ENCODE measurements at regions not wholly inside any gene's neighbourhood (a gene's known extent, or its start where the extent isn't known, plus 50 kb on each side); places are given as distances from the start of the nearest gene placed in this dataset.
"Not testable (repeated sequence)": the region's sequence is repeated elsewhere in the genome, so short reads cannot be mapped to it uniquely, and the experiment has no call there.

DNA sequence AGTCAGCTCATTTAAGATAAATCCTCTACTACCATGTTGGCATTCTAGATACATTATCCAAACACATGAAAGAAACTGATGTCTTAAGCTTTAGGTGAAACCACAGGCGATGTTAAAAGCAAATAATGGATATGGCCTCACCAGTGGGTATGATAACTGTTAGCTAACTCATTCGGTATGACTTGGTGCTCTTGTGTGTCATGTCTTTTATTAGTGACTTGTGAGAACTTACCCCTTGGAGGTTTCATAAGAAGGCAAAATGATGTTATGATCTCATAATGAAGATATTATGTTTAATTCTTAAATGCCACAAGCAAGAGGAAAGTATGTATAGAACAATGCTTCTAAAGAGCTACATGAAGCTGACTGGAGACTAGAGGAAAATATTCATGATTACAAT lies 1227.0 kb downstream of the EFNA5 start:
- H3K27ac ChIP-seq: no peak overlapping the region
- no peak overlapping the region for H3K4me3 ChIP-seq
- no peaks in the 10 kb centered on the region for H3K27me3 ChIP-seq
- DNase-seq (ENCODE audit: low read depth in 1 of 2, low spot score in 1 of 2): no peak
- H3K4me1 ChIP-seq (ENCODE audit: low read depth): no peaks in the 10 kb centered on the region
- no peaks in the 10 kb centered on the region for H3K36me3 ChIP-seq
- no peak for TF ChIP-seq CTCF (IDR thresholded peaks at IDR 0.05; ENCODE audit: low read depth, low read length)
- H3K9me3 ChIP-seq (ENCODE audit: low read depth): no peaks in the 10 kb centered on the region

DNA sequence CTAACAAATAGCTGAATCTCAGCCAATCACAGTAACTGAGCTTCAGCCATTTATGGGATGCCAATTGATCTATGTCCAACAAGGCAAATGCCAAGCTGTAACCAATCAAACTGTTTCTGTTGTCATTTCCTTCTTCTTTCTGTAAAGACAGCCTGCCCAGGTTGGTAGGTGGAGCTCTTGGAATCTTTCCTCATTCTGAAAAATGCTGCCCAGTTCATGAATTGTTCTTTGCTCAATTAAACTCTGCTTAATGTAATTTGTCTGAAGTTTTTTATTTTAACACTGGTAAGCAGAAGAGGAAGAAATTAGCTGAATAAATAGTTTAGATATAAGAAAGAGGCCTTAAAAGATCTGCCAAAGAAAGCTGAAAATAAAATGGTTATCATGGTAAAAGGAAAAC lies 1235.6 kb downstream of the EFNA5 start:
- H3K27me3 ChIP-seq: no peaks in the 10 kb centered on the region
- DNase-seq (ENCODE audit: low read depth in 1 of 2, low spot score in 1 of 2): no peak
- no peaks in the 10 kb centered on the region for H3K36me3 ChIP-seq

DNA sequence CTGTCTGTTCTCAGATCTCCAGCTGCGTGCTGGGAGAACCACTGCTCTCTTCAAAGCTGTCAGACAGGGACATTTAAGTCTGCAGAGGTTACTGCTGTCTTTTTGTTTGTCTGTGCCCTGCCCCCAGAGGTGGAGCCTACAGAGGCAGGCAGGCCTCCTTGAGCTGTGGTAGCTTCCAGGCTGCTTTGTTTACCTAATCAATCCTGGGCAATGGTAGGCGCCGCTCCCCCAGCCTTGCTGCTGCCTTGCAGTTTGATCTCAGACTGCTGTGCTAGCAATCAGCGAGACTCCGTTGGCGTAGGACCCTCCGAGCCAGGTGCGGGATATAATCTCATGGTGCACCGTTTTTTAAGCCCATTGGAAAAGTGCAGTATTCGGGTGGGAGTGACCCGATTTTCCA lies 1240.0 kb downstream of the EFNA5 start:
- H3K27ac ChIP-seq; H3K4me1 ChIP-seq (ENCODE audit: low read depth); H3K9me3 ChIP-seq (ENCODE audit: low read depth); H3K36me3 ChIP-seq; H3K27me3 ChIP-seq; DNase-seq (ENCODE audit: low read depth in 1 of 2, low spot score in 1 of 2); H3K4me3 ChIP-seq: not testable (repeated sequence)

More for the DNA sequence above, 1235.6 kb downstream of the EFNA5 start:
- Histone ChIP-seq H3K27ac (no peak overlapping the region), H3K4me3 (no peak overlapping the region), H3K9me3 (ENCODE audit: low read depth) (no peaks in the 10 kb centered on the region), H3K4me1 (ENCODE audit: low read depth) (no peaks in the 10 kb centered on the region)
- TF ChIP-seq CTCF (IDR thresholded peaks at IDR 0.05; ENCODE audit: low read depth, low read length): no peak

DNA sequence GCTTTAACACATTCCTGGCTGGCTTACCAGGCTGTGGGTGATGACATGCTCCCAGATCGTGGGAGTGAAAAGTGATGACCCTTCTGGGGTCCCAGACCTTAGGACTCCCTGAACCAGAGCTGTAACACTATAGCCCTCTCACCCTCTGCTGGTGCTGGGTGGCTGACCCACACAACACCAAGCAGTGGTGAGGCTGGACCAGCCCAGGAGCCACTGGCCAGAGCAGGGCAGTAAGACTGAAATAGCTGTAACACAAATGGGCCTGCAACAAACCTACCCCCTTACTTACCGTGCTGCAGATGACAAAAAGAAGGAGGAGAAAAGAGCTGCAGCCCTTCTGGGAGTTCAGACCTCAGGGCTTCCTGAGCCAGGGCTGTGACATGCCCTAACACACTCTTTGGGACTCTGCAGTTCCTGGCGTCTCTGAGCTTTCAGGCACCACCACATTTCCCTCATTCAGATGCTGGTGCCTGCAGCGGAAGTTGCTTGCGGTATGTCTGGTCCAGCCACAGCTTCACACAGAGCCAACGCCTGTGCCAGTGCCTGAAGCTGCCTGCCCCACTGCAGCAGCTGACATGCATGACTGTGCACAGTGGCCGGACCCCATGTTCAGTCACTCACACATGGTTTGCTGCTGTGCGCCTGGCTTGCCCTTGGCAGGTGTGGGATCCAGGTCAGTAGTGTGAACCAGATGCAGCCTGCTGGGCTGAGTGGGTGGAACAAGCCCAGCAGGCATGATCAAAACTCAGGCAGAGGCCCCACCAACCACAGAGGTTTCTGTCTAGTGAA lies 1247.4 kb downstream of the EFNA5 start:
- Histone ChIP-seq H3K27me3 (no peaks in the 10 kb centered on the region), H3K36me3 (no peaks in the 10 kb centered on the region), H3K4me1 (ENCODE audit: low read depth) (no peaks in the 10 kb centered on the region), H3K27ac (no peak overlapping the region), H3K4me3 (no peak overlapping the region), H3K9me3 (ENCODE audit: low read depth) (no peaks in the 10 kb centered on the region)
- no peak for TF ChIP-seq CTCF (IDR thresholded peaks at IDR 0.05; ENCODE audit: low read depth, low read length)
- DNase-seq (ENCODE audit: low read depth in 1 of 2, low spot score in 1 of 2): no peak

- no peak for DNase-seq (ENCODE audit: low read depth in 1 of 2, low spot score in 1 of 2)
- H3K27me3 ChIP-seq: no peaks in the 10 kb centered on the region
- no peak for TF ChIP-seq CTCF (IDR thresholded peaks at IDR 0.05; ENCODE audit: low read depth, low read length)
- H3K4me1 ChIP-seq (ENCODE audit: low read depth): no peaks in the 10 kb centered on the region
- no peak overlapping the region for H3K27ac ChIP-seq
- no peaks in the 10 kb centered on the region for H3K36me3 ChIP-seq
- H3K9me3 ChIP-seq (ENCODE audit: low read depth): no peaks in the 10 kb centered on the region
- no peak overlapping the region for H3K4me3 ChIP-seq
These were observed 1250.6 kb downstream of the EFNA5 start for GRCh38 chr5:106420102-106420501.

- Histone ChIP-seq H3K27me3 (no peaks in the 10 kb centered on the region), H3K27ac (no peak overlapping the region), H3K4me3 (no peak overlapping the region), H3K36me3 (no peaks in the 10 kb centered on the region), H3K9me3 (ENCODE audit: low read depth) (no peaks in the 10 kb centered on the region), H3K4me1 (ENCODE audit: low read depth) (no peaks in the 10 kb centered on the region)
- no peak for TF ChIP-seq CTCF (IDR thresholded peaks at IDR 0.05; ENCODE audit: low read depth, low read length)
- no peak for DNase-seq (ENCODE audit: low read depth in 1 of 2, low spot score in 1 of 2)
These were observed 1252.5 kb downstream of the EFNA5 start for GRCh38 chr5:106418196-106418595.
